PC-3 (cell line): ENCODE measurements at regions not wholly inside any gene's neighbourhood (a gene's known extent, or its start where the extent isn't known, plus 50 kb on each side); places are given as distances from the start of the nearest gene placed in this dataset.

Source experiments
- ATAC-seq: fragments of 200-7000 bp; cut with Tn5 transposase; 2 replicates; pipeline ENCODE4 v1.9.1; 2020; ENCODE audit warnings: mild to moderate bottlenecking, moderate library complexity
- BruUV-seq: library from RNA; stranded (reverse); fragments of 400-500 nt; replicated peaks from 2 replicates; lab custom pipeline; 2021; lab: Mats Ljungman, UMichigan
- CTCF ChIA-PET: fragments of 300-600 bp; sonication (Branson Sonifier 250); formaldehyde crosslinking; loops from one replicate; lab custom pipeline; 2022; ENCODE audit warnings: antibody characterized with exemption; lab: Charles Lee
- POLR2A ChIA-PET: fragments of 300-600 bp; sonication (Branson Sonifier 250); formaldehyde crosslinking; loops from one replicate; lab custom pipeline; 2022; ENCODE audit warnings: antibody characterized with exemption; ENCODE audit not compliant: unreplicated experiment; lab: Charles Lee
- DNase-seq: peaks from one replicate; pipeline ENCODE4 v3.0.0-alpha.2; 2015
- H2AFZ ChIP-seq: fragments of 300-600 bp; sonication (generic); 2 replicates; pipeline ENCODE4 v1.6.0; 2016; ENCODE audit warnings: antibody characterized with exemption, low read length
- H3F3A ChIP-seq: fragments of 300-600 bp; sonication (generic); one replicate; pipeline ENCODE4 v1.6.0; 2017; ENCODE audit warnings: antibody characterized with exemption, low read length, control low read depth, mild to moderate bottlenecking; ENCODE audit not compliant: unreplicated experiment
- H3K27ac ChIP-seq: fragments of 300-600 bp; sonication (generic); 2 replicates; pipeline ENCODE4 v1.5.1; 2016; ENCODE audit warnings: mild to moderate bottlenecking, low read length
- H3K27me3 ChIP-seq: fragments of 300-600 bp; sonication (generic); 2 replicates; pipeline ENCODE4 v1.6.1; 2016; ENCODE audit warnings: low read length, mixed read lengths
- H3K36me3 ChIP-seq: fragments of 300-600 bp; sonication (generic); 2 replicates; pipeline ENCODE4 v1.6.1; 2016; ENCODE audit warnings: low read depth, mixed run types, low read length, mixed read lengths
- H3K4me1 ChIP-seq: fragments of 300-600 bp; sonication (generic); 2 replicates; pipeline ENCODE4 v1.5.1; 2016; ENCODE audit warnings: low read length; ENCODE audit not compliant: insufficient read depth
- H3K4me2 ChIP-seq: fragments of 300-600 bp; sonication (generic); 2 replicates; pipeline ENCODE4 v1.6.0; 2016; ENCODE audit warnings: low read length
- H3K4me3 ChIP-seq: fragments of 300-600 bp; sonication (generic); 2 replicates; pipeline ENCODE4 v1.5.1; 2016; ENCODE audit warnings: mild to moderate bottlenecking, low read length, mixed read lengths
- H3K79me2 ChIP-seq: fragments of 300-600 bp; sonication (generic); 2 replicates; pipeline ENCODE4 v1.6.1; 2017; ENCODE audit warnings: low read length, mixed read lengths
- H3K9ac ChIP-seq: fragments of 300-600 bp; sonication (generic); 2 replicates; pipeline ENCODE4 v1.6.0; 2016; ENCODE audit warnings: mild to moderate bottlenecking, low read length
- H3K9me2 ChIP-seq: fragments of 300-600 bp; sonication (generic); replicated peaks from 2 replicates; pipeline ENCODE4 v1.6.1; 2016; ENCODE audit warnings: mixed run types, low read length, mixed read lengths
- H3K9me3 ChIP-seq: fragments of 300-600 bp; sonication (generic); 2 replicates; pipeline ENCODE4 v1.6.1; 2016; ENCODE audit warnings: low read length, mixed read lengths
- H4K20me1 ChIP-seq: fragments of 300-600 bp; sonication (generic); 2 replicates; pipeline ENCODE4 v1.6.1; 2016; ENCODE audit warnings: low read length, mixed read lengths
- CTCF ChIP-seq: fragments of 300-600 bp; sonication (generic); conservative IDR thresholded peaks from 2 replicates; pipeline ENCODE4 v1.5.1; 2017; ENCODE audit warnings: antibody characterized with exemption, low read depth, mild to moderate bottlenecking, low read length
- EZH2 ChIP-seq: fragments of 300-600 bp; sonication (generic); IDR thresholded peaks from one replicate; pipeline ENCODE4 v1.6.1; 2017; ENCODE audit warnings: antibody characterized with exemption, mild to moderate bottlenecking, low read length; ENCODE audit not compliant: unreplicated experiment
- EZH2phosphoT487 ChIP-seq: fragments of 300-600 bp; sonication (generic); IDR thresholded peaks from 2 replicates; pipeline ENCODE4 v1.6.1; 2018; ENCODE audit warnings: mild to moderate bottlenecking, antibody characterized with exemption, low read length, borderline replicate concordance
- intact Hi-C: fragments of 100-400 bp; cut with micrococcal nuclease; formaldehyde crosslinking; loops from 2 replicates; pipeline ENCODE4 v1.9.0; 2023

- TF ChIP-seq EZH2: no peak
- TF ChIP-seq EZH2phosphoT487: no peak
- no peak for TF ChIP-seq CTCF
- Histone ChIP-seq H3K79me2 (no peaks in the 10 kb centered on the region), H2AFZ (no peak overlapping the region), H3K4me1 (no peaks in the 10 kb centered on the region), H3K9ac (no peak overlapping the region), H3K4me2 (no peak overlapping the region), H3K27ac (no peak overlapping the region), H4K20me1 (no peaks in the 10 kb centered on the region), H3F3A (no peaks in the 10 kb centered on the region), H3K4me3 (no peak overlapping the region), H3K36me3 (no peaks in the 10 kb centered on the region), H3K9me2 (no peaks in the 10 kb centered on the region), H3K27me3 (no peaks in the 10 kb centered on the region), H3K9me3 (no peaks in the 10 kb centered on the region)
- intact Hi-C loops: no loop called here
- ATAC-seq: no peak
- no peak for DNase-seq
- BruUV-seq: no TSS peak
- CTCF ChIA-PET: no interaction called here
- POLR2A ChIA-PET: no interaction called here
Measured at GRCh38 chr2:42918041-42918440, 125.7 kb upstream of the HAAO start.

- H4K20me1 ChIP-seq: no peaks in the 10 kb centered on the region
- no peaks in the 10 kb centered on the region for H3F3A ChIP-seq
- ChIA-PET CTCF (no interaction called here), POLR2A (no interaction called here)
- H3K4me2 ChIP-seq: no peak overlapping the region
- TF ChIP-seq EZH2phosphoT487 (no peak), EZH2 (no peak), CTCF (no peak)
- H3K36me3 ChIP-seq: no peaks in the 10 kb centered on the region
- H3K9me3 ChIP-seq: no peaks in the 10 kb centered on the region
- no peak overlapping the region for H2AFZ ChIP-seq
- H3K9me2 ChIP-seq: no peaks in the 10 kb centered on the region
- no peak overlapping the region for H3K4me3 ChIP-seq
- BruUV-seq: no TSS peak
- DNase-seq (no peak), ATAC-seq (no peak)
- H3K9ac ChIP-seq: no peak overlapping the region
- H3K79me2 ChIP-seq: no peaks in the 10 kb centered on the region
- no peaks in the 10 kb centered on the region for H3K27me3 ChIP-seq
- H3K27ac ChIP-seq: no peak overlapping the region
- intact Hi-C loops: no loop called here
- H3K4me1 ChIP-seq: no peaks in the 10 kb centered on the region
Measured at GRCh38 chr2:42917425-42917927, 125.1 kb upstream of the HAAO start.

- no peaks in the 10 kb centered on the region for H3K9me2 ChIP-seq
- H3K4me1 ChIP-seq: no peaks in the 10 kb centered on the region
- no peak overlapping the region for H3K27ac ChIP-seq
- no peak for ATAC-seq
- H3K9ac ChIP-seq: no peak overlapping the region
- no peaks in the 10 kb centered on the region for H3K27me3 ChIP-seq
- no peak for DNase-seq
- H3F3A ChIP-seq: no peaks in the 10 kb centered on the region
- no peaks in the 10 kb centered on the region for H3K36me3 ChIP-seq
- no peaks in the 10 kb centered on the region for H4K20me1 ChIP-seq
- intact Hi-C loops: no loop called here
- ChIA-PET POLR2A (no interaction called here), CTCF (no interaction called here)
- no peak overlapping the region for H2AFZ ChIP-seq
- no peak overlapping the region for H3K4me3 ChIP-seq
- H3K9me3 ChIP-seq: no peaks in the 10 kb centered on the region
- TF ChIP-seq EZH2phosphoT487 (no peak), CTCF (no peak), EZH2 (no peak)
- H3K4me2 ChIP-seq: no peak overlapping the region
- no TSS peak for BruUV-seq
- no peaks in the 10 kb centered on the region for H3K79me2 ChIP-seq
Measured at GRCh38 chr2:42916324-42916723, 123.9 kb upstream of the HAAO start.
